A673 (cell line): ENCODE measurements at regions not wholly inside any gene's neighbourhood (a gene's known extent, or its start where the extent isn't known, plus 50 kb on each side); places are given as distances from the start of the nearest gene placed in this dataset.
"Not testable (repeated sequence)": the region's sequence is repeated elsewhere in the genome, so short reads cannot be mapped to it uniquely, and the experiment has no call there.

ENCODE experiments used
- BruUV-seq: library from RNA; stranded (reverse); fragments of 400-500 nt; replicated peaks from 2 replicates; lab custom pipeline; 2021; lab: Mats Ljungman, UMichigan
- CTCF ChIA-PET: fragments of 300-600 bp; sonication (Branson Sonifier 250); formaldehyde crosslinking; loops from one replicate; lab custom pipeline; 2022; ENCODE audit warnings: antibody characterized with exemption; lab: Charles Lee
- POLR2A ChIA-PET: fragments of 300-600 bp; sonication (Branson Sonifier 250); formaldehyde crosslinking; loops from one replicate; lab custom pipeline; 2022; ENCODE audit warnings: antibody characterized with exemption; ENCODE audit not compliant: low non-redundant PET; lab: Charles Lee
- DNase-seq: peaks from one replicate; pipeline ENCODE4 v3.0.0-alpha.2; 2015; ENCODE audit warnings: low spot score
- H3K27ac ChIP-seq: fragments of 200-600 bp; sonication (generic); 2 replicates; pipeline ENCODE4 v1.5.1; 2016; ENCODE audit warnings: mixed run types, low read depth, mild to moderate bottlenecking, mixed read lengths, antibody characterized with exemption, low read length; ENCODE audit not compliant: poor library complexity, severe bottlenecking
- H3K27me3 ChIP-seq: fragments of 200-600 bp; sonication (generic); replicated peaks from 2 replicates; pipeline ENCODE4 v1.6.1; 2017; ENCODE audit warnings: mixed run types, low read depth, mild to moderate bottlenecking, mixed read lengths, antibody characterized with exemption, low read length; ENCODE audit not compliant: insufficient read depth, poor library complexity
- H3K36me3 ChIP-seq: fragments of 200-600 bp; sonication (generic); 2 replicates; pipeline ENCODE4 v1.6.1; 2016; ENCODE audit warnings: mixed run types, mild to moderate bottlenecking, mixed read lengths, antibody characterized with exemption, low read length; ENCODE audit not compliant: insufficient read depth, poor library complexity, severe bottlenecking
- H3K4me1 ChIP-seq: fragments of 200-600 bp; sonication (generic); 2 replicates; pipeline ENCODE4 v1.6.1; 2017; ENCODE audit warnings: mixed run types, mild to moderate bottlenecking, mixed read lengths, antibody characterized with exemption, low read length; ENCODE audit not compliant: insufficient read depth, poor library complexity, severe bottlenecking
- H3K4me3 ChIP-seq: fragments of 200-600 bp; sonication (generic); 2 replicates; pipeline ENCODE4 v1.5.1; 2016; ENCODE audit warnings: low read depth, mixed run types, mild to moderate bottlenecking, mixed read lengths, low read length; ENCODE audit not compliant: poor library complexity, severe bottlenecking
- H3K9me3 ChIP-seq: fragments of 200-600 bp; sonication (generic); 2 replicates; pipeline ENCODE4 v1.6.1; 2016; ENCODE audit warnings: mixed run types, low read depth, mild to moderate bottlenecking, mixed read lengths, antibody characterized with exemption, low read length; ENCODE audit not compliant: poor library complexity, severe bottlenecking
- CTCF ChIP-seq: fragments of 300-800, 200-600 bp; sonication (generic); conservative IDR thresholded peaks from 2 replicates; pipeline ENCODE4 v1.5.1; 2017; ENCODE audit warnings: low read depth, mild to moderate bottlenecking, antibody characterized with exemption, low read length, moderate library complexity, mixed read lengths
- EZH2 ChIP-seq: fragments of 200-600 bp; sonication (generic); IDR thresholded peaks from 2 replicates; pipeline ENCODE4 v1.6.1; 2017; ENCODE audit warnings: borderline replicate concordance, low read depth, mild to moderate bottlenecking, mixed read lengths, antibody characterized with exemption, low read length; ENCODE audit not compliant: poor library complexity, severe bottlenecking
- intact Hi-C: fragments of 100-400 bp; cut with micrococcal nuclease; formaldehyde crosslinking; loops from one replicate; pipeline ENCODE4 v1.10.0; 2022; ENCODE audit not compliant: unreplicated experiment

- Histone ChIP-seq H3K36me3 (no peaks in the 10 kb centered on the region), H3K4me1 (no peaks in the 10 kb centered on the region), H3K4me3 (no peak overlapping the region), H3K27me3 (no peaks in the 10 kb centered on the region), H3K9me3 (no peaks in the 10 kb centered on the region), H3K27ac (no peak overlapping the region)
- no TSS peak for BruUV-seq
- DNase-seq: no peak
- TF ChIP-seq EZH2: no peak
- TF ChIP-seq CTCF: no peak
- intact Hi-C loops: no loop called here
- CTCF ChIA-PET: no interaction called here
- POLR2A ChIA-PET: no interaction called here
Measured at GRCh38 chr12:72179841-72180240, 92.3 kb upstream of the TRHDE start.

GRCh38 chr12:72184971-72185533, 87.1 kb upstream of the TRHDE start:
- BruUV-seq, H3K27me3 ChIP-seq, H3K36me3 ChIP-seq, POLR2A ChIA-PET, intact Hi-C loops, CTCF ChIA-PET, H3K9me3 ChIP-seq, H3K27ac ChIP-seq, H3K4me3 ChIP-seq, DNase-seq, H3K4me1 ChIP-seq: not testable (repeated sequence)

GRCh38 chr12:72189266-72189665, 82.9 kb upstream of the TRHDE start:
- H3K36me3 ChIP-seq: no peaks in the 10 kb centered on the region
- H3K27me3 ChIP-seq: no peaks in the 10 kb centered on the region
- CTCF ChIA-PET: no interaction called here
- BruUV-seq: no TSS peak
- no peak for DNase-seq
- POLR2A ChIA-PET: no interaction called here
- H3K9me3 ChIP-seq: no peaks in the 10 kb centered on the region
- intact Hi-C loops: no loop called here
- H3K4me1 ChIP-seq: peaks cover 10% of the 10 kb centered on the region
- H3K4me3 ChIP-seq: no peak overlapping the region
- no peak for TF ChIP-seq CTCF
- TF ChIP-seq EZH2: no peak
- no peak overlapping the region for H3K27ac ChIP-seq

GRCh38 chr12:72191761-72192160, 80.4 kb upstream of the TRHDE start:
- POLR2A ChIA-PET: no interaction called here
- BruUV-seq: no TSS peak
- no peak overlapping the region for H3K27ac ChIP-seq
- no peak overlapping the region for H3K4me3 ChIP-seq
- CTCF ChIA-PET: no interaction called here
- TF ChIP-seq EZH2: no peak
- TF ChIP-seq CTCF: no peak
- no peaks in the 10 kb centered on the region for H3K36me3 ChIP-seq
- intact Hi-C loops: no loop called here
- no peak for DNase-seq
- no peaks in the 10 kb centered on the region for H3K9me3 ChIP-seq
- H3K4me1 ChIP-seq: peaks cover 10% of the 10 kb centered on the region
- no peaks in the 10 kb centered on the region for H3K27me3 ChIP-seq
